ENCODE measurements at regions not wholly inside any gene's neighbourhood (a gene's known extent, or its start where the extent isn't known, plus 50 kb on each side); places are given as distances from the start of the nearest gene placed in this dataset.

GRCh38 chr1:82517586-82517985, 716.9 kb downstream of the ADGRL2 start:
- intact Hi-C loops (cut with DNase I; ENCODE audit: low total_unique reads): no loop called here
- H3K4me1 ChIP-seq: no peaks in the 10 kb centered on the region
- no peak overlapping the region for H3K27ac ChIP-seq
- TF ChIP-seq POLR2A (IDR thresholded peaks at IDR 0.05): no peak
- TF ChIP-seq CTCF (IDR thresholded peaks at IDR 0.05): no peak
- no peak for TF ChIP-seq POLR2AphosphoS5 (IDR thresholded peaks at IDR 0.05)
- H3K36me3 ChIP-seq: no peaks in the 10 kb centered on the region
- no peaks in the 10 kb centered on the region for H3K9me3 ChIP-seq
- DNase-seq (ENCODE audit: low spot score in 2 of 2): peak in 1 of 2 donors; percentile 17
- no peak overlapping the region for H3K4me3 ChIP-seq
- H3K27me3 ChIP-seq: no peaks in the 10 kb centered on the region

DNA sequence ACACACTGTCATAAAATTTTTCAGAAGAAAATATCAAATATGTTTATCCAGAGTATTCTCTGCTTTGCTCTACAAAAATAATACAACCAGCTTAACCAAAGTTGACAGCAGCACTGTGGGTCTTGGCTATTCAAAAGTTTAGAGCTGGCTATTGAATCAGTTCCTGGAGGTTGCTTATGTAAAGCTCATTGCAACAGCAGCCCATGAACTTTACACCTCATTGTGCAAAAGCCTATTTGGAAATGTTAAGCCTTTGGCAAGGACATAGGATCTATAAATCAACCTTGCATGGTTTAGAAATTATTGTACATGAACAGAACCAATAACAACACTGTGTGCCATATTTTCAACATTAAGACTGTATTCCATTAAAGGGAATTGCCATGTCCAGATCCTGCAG, 714.9 kb downstream of the ADGRL2 start:
- Histone ChIP-seq H3K27me3 (no peaks in the 10 kb centered on the region), H3K4me1 (no peaks in the 10 kb centered on the region), H3K9me3 (no peaks in the 10 kb centered on the region), H3K36me3 (no peaks in the 10 kb centered on the region), H3K27ac (no peak overlapping the region), H3K4me3 (no peak overlapping the region)
- intact Hi-C loops (cut with DNase I; ENCODE audit: low total_unique reads): no loop called here
- DNase-seq (ENCODE audit: low spot score in 2 of 2): no peak
- TF ChIP-seq CTCF (IDR thresholded peaks at IDR 0.05) (no peak), POLR2A (IDR thresholded peaks at IDR 0.05) (no peak), POLR2AphosphoS5 (IDR thresholded peaks at IDR 0.05) (no peak)

DNA sequence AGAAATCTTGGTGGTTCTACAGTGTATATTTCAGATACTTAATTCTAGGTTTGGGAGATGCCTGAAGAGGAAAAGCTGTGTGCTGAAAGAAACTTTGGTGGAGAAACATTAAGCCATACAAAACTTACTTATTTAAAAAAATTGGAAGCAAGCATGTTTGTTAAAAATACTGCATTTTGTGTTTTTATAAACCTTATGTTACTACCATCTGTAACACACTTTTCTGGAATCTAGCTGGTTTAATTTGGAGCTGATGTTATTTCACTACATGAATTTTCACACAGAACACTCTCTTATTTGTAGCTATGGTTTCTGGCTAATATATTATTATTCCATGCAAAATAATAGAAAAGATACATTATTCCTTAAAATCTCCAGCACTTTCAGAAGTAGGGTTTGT, 710.7 kb downstream of the ADGRL2 start:
- Histone ChIP-seq H3K4me1 (no peaks in the 10 kb centered on the region), H3K27me3 (no peaks in the 10 kb centered on the region), H3K36me3 (no peaks in the 10 kb centered on the region), H3K9me3 (no peaks in the 10 kb centered on the region), H3K27ac (no peak overlapping the region), H3K4me3 (no peak overlapping the region)
- DNase-seq (ENCODE audit: low spot score in 2 of 2): no peak
- intact Hi-C loops (cut with DNase I; ENCODE audit: low total_unique reads): no loop called here
- TF ChIP-seq POLR2A (IDR thresholded peaks at IDR 0.05) (no peak), CTCF (IDR thresholded peaks at IDR 0.05) (no peak), POLR2AphosphoS5 (IDR thresholded peaks at IDR 0.05) (no peak)

GRCh38 chr1:82510431-82510830, 709.7 kb downstream of the ADGRL2 start:
- H3K9me3 ChIP-seq: no peaks in the 10 kb centered on the region
- TF ChIP-seq POLR2AphosphoS5 (IDR thresholded peaks at IDR 0.05) (no peak), CTCF (IDR thresholded peaks at IDR 0.05) (no peak), POLR2A (IDR thresholded peaks at IDR 0.05) (no peak)
- H3K4me3 ChIP-seq: no peak overlapping the region
- H3K27me3 ChIP-seq: no peaks in the 10 kb centered on the region
- no peaks in the 10 kb centered on the region for H3K36me3 ChIP-seq
- H3K27ac ChIP-seq: no peak overlapping the region
- no peak for DNase-seq (ENCODE audit: low spot score in 2 of 2)
- intact Hi-C loops (cut with DNase I; ENCODE audit: low total_unique reads): no loop called here
- no peaks in the 10 kb centered on the region for H3K4me1 ChIP-seq

DNA sequence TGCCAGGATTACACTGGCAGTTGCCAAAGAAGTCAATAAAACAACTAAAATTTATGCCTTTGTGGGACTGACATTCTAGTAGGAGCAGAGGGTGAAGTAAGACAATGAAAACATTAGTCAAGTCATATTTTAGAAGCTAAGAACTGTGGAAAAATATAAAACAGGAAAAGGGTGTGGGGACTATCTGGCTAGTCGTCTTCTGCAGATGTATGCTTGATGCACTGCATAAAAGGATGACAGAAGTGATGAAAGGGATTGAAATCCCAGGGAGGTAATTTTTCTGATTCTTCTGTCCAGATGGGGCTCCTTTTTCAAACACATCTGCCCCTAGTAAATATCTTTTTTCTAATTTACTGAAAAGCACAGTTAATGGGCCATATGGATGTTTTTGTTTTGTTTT, 706.3 kb downstream of the ADGRL2 start:
- H3K4me3 ChIP-seq: no peak overlapping the region
- DNase-seq (ENCODE audit: low spot score in 2 of 2): no peak
- no peaks in the 10 kb centered on the region for H3K27me3 ChIP-seq
- no peaks in the 10 kb centered on the region for H3K36me3 ChIP-seq
- no peak for TF ChIP-seq CTCF (IDR thresholded peaks at IDR 0.05)
- TF ChIP-seq POLR2A (IDR thresholded peaks at IDR 0.05): no peak
- H3K27ac ChIP-seq: no peak overlapping the region
- intact Hi-C loops (cut with DNase I; ENCODE audit: low total_unique reads): no loop called here
- H3K9me3 ChIP-seq: no peaks in the 10 kb centered on the region
- H3K4me1 ChIP-seq: no peaks in the 10 kb centered on the region
